ENCODE measurements at regions not wholly inside any gene's neighbourhood (a gene's known extent, or its start where the extent isn't known, plus 50 kb on each side); places are given as distances from the start of the nearest gene placed in this dataset.

- TF ChIP-seq CTCF (conservative IDR thresholded peaks at IDR 0.05; ENCODE audit: low read depth, low read length) = no peak
- TF ChIP-seq POLR2A (IDR thresholded peaks at IDR 0.05; ENCODE audit: low read depth, low read length) = no peak
- no peak for TF ChIP-seq MXI1 (IDR thresholded peaks at IDR 0.05; ENCODE audit: borderline replicate concordance, low read depth, low read length)
- no peak for TF ChIP-seq SMC3 (IDR thresholded peaks at IDR 0.05; ENCODE audit: low read depth, low read length)
Measured at GRCh38 chr16:13390986-13391305, 489.5 kb downstream of the SHISA9 start.

All from IMR-90 (cell line).